Progenitor cell of endocrine pancreas (in vitro differentiated cells): ENCODE measurements at regions not wholly inside any gene's neighbourhood (a gene's known extent, or its start where the extent isn't known, plus 50 kb on each side); places are given as distances from the start of the nearest gene placed in this dataset.

Experiments used
- DNase-seq: peaks from one replicate; pipeline ENCODE4 v3.0.0; 2021; ENCODE audit warnings: low spot score; ENCODE audit not compliant: unreplicated experiment
- H3K27ac Mint-ChIP-seq: 2 replicates; pipeline ENCODE4 v1.8.0; 2021; ENCODE audit warnings: mild to moderate bottlenecking, moderate library complexity, mixed read lengths
- H3K27me3 Mint-ChIP-seq: 2 replicates; pipeline ENCODE4 v1.8.0; 2021; ENCODE audit warnings: mixed read lengths
- H3K36me3 Mint-ChIP-seq: 2 replicates; pipeline ENCODE4 v1.8.0; 2022; ENCODE audit warnings: mixed read lengths; ENCODE audit not compliant: insufficient read depth
- H3K4me1 Mint-ChIP-seq: 2 replicates; pipeline ENCODE4 v1.8.0; 2021; ENCODE audit warnings: low read depth, mixed read lengths
- H3K4me3 Mint-ChIP-seq: 2 replicates; pipeline ENCODE4 v1.8.0; 2021; ENCODE audit warnings: low read depth, mild to moderate bottlenecking, moderate library complexity, mixed read lengths
- H3K9me3 Mint-ChIP-seq: 2 replicates; pipeline ENCODE4 v1.8.0; 2021; ENCODE audit warnings: low read depth, mixed read lengths
- CTCF ChIP-seq: fragments of 200-600 bp; sonication (generic); IDR thresholded peaks from one replicate; pipeline ENCODE4 v1.5.0; 2021; ENCODE audit warnings: antibody characterized with exemption, mild to moderate bottlenecking; ENCODE audit not compliant: unreplicated experiment

GRCh38 chr2:23029111-23029510 lies 355.9 kb upstream of the KLHL29 start:
- Mint-ChIP-seq H3K27me3 (peaks cover 5% of the 10 kb centered on the region), H3K36me3 (no peaks in the 10 kb centered on the region), H3K27ac (no peak overlapping the region), H3K9me3 (no peaks in the 10 kb centered on the region), H3K4me1 (peaks cover 37% of the 10 kb centered on the region), H3K4me3 (no peak overlapping the region)
- TF ChIP-seq CTCF: no peak
- no peak for DNase-seq

GRCh38 chr2:23029951-23030350 lies 355.0 kb upstream of the KLHL29 start:
- DNase-seq: no peak
- Mint-ChIP-seq H3K27ac (no peak overlapping the region), H3K4me1 (peaks cover 37% of the 10 kb centered on the region), H3K4me3 (no peak overlapping the region), H3K9me3 (no peaks in the 10 kb centered on the region), H3K27me3 (peaks cover 7% of the 10 kb centered on the region), H3K36me3 (no peaks in the 10 kb centered on the region)
- TF ChIP-seq CTCF: no peak

- Mint-ChIP-seq H3K4me1 (peaks cover 11% of the 10 kb centered on the region), H3K27me3 (peaks cover 10% of the 10 kb centered on the region), H3K27ac (no peak overlapping the region), H3K4me3 (no peak overlapping the region), H3K9me3 (no peaks in the 10 kb centered on the region), H3K36me3 (no peaks in the 10 kb centered on the region)
- DNase-seq: no peak
- no peak for TF ChIP-seq CTCF
Observed at GRCh38 chr2:23034996-23035395, 350.0 kb upstream of the KLHL29 start.

- no peaks in the 10 kb centered on the region for H3K36me3 Mint-ChIP-seq
- no peak for TF ChIP-seq CTCF
- DNase-seq: no peak
- H3K4me1 Mint-ChIP-seq: peaks cover 1% of the 10 kb centered on the region
- H3K9me3 Mint-ChIP-seq: no peaks in the 10 kb centered on the region
- no peak overlapping the region for H3K27ac Mint-ChIP-seq
- H3K27me3 Mint-ChIP-seq: peaks cover 9% of the 10 kb centered on the region
- H3K4me3 Mint-ChIP-seq: no peak overlapping the region
Observed at GRCh38 chr2:23036629-23037028, 348.4 kb upstream of the KLHL29 start.

- TF ChIP-seq CTCF: no peak
- Mint-ChIP-seq H3K4me3 (no peak overlapping the region), H3K4me1 (peaks cover 1% of the 10 kb centered on the region), H3K9me3 (no peaks in the 10 kb centered on the region), H3K36me3 (no peaks in the 10 kb centered on the region), H3K27ac (no peak overlapping the region), H3K27me3 (peaks cover 9% of the 10 kb centered on the region)
- no peak for DNase-seq
Observed at GRCh38 chr2:23037596-23037995, 347.4 kb upstream of the KLHL29 start.

- Mint-ChIP-seq H3K27ac (no peak overlapping the region), H3K4me1 (peaks cover 1% of the 10 kb centered on the region), H3K9me3 (no peaks in the 10 kb centered on the region), H3K36me3 (no peaks in the 10 kb centered on the region), H3K4me3 (no peak overlapping the region), H3K27me3 (peaks cover 9% of the 10 kb centered on the region)
- no peak for TF ChIP-seq CTCF
- DNase-seq: no peak
Observed at GRCh38 chr2:23041443-23041842, 343.5 kb upstream of the KLHL29 start.
